ENCODE measurements at regions not wholly inside any gene's neighbourhood (a gene's known extent, or its start where the extent isn't known, plus 50 kb on each side); places are given as distances from the start of the nearest gene placed in this dataset.

- DNase-seq (no peak), FAIRE-seq (no peak)
- Histone ChIP-seq H3K9me3 (ENCODE audit: control insufficient read depth in 2 of 3, insufficient read depth in 1 of 3, low read length in 3 of 3) (no peaks in the 10 kb centered on the region), H3K9ac (ENCODE audit: low read length in 3 of 3) (no peak overlapping the region), H3K27me3 (ENCODE audit: control insufficient read depth, insufficient read depth, low read length) (no peaks in the 10 kb centered on the region), H3K4me3 (ENCODE audit: low read length in 3 of 3) (no peak overlapping the region), H3K4me1 (ENCODE audit: control insufficient read depth in 2 of 3, insufficient read depth in 2 of 3, low read depth in 1 of 3, low read length in 3 of 3) (no peaks in the 10 kb centered on the region), H3K36me3 (ENCODE audit: control insufficient read depth in 2 of 3, insufficient read depth in 3 of 3, low read length in 3 of 3) (no peaks in the 10 kb centered on the region), H3K27ac (ENCODE audit: low read depth in 2 of 2, low read length in 2 of 2) (no peak overlapping the region)
- no peak for TF ChIP-seq CTCF (IDR thresholded peaks at IDR 0.05; ENCODE audit: borderline replicate concordance, extremely low read depth, insufficient read depth)
- intact Hi-C loops (cut with DNase I) = no loop called here
These were observed 304.2 kb upstream of the CDH4 start for GRCh38 chr20:60947819-60948218.

GRCh38 chr20:60948224-60948623 lies 303.8 kb upstream of the CDH4 start:
- no peak overlapping the region for H3K9ac ChIP-seq (ENCODE audit: low read length in 3 of 3)
- H3K27me3 ChIP-seq (ENCODE audit: control insufficient read depth, insufficient read depth, low read length) = no peaks in the 10 kb centered on the region
- no peaks in the 10 kb centered on the region for H3K9me3 ChIP-seq (ENCODE audit: control insufficient read depth in 2 of 3, insufficient read depth in 1 of 3, low read length in 3 of 3)
- H3K36me3 ChIP-seq (ENCODE audit: control insufficient read depth in 2 of 3, insufficient read depth in 3 of 3, low read length in 3 of 3) = no peaks in the 10 kb centered on the region
- no peak for DNase-seq
- no peak for TF ChIP-seq CTCF (IDR thresholded peaks at IDR 0.05; ENCODE audit: borderline replicate concordance, extremely low read depth, insufficient read depth)
- H3K4me1 ChIP-seq (ENCODE audit: control insufficient read depth in 2 of 3, insufficient read depth in 2 of 3, low read depth in 1 of 3, low read length in 3 of 3) = no peaks in the 10 kb centered on the region
- no peak overlapping the region for H3K4me3 ChIP-seq (ENCODE audit: low read length in 3 of 3)
- no peak overlapping the region for H3K27ac ChIP-seq (ENCODE audit: low read depth in 2 of 2, low read length in 2 of 2)
- intact Hi-C loops (cut with DNase I) = no loop called here
- FAIRE-seq = no peak

GRCh38 chr20:60950561-60950960 lies 301.5 kb upstream of the CDH4 start:
- Histone ChIP-seq H3K4me3 (ENCODE audit: low read length in 3 of 3) (no peak overlapping the region), H3K27me3 (ENCODE audit: control insufficient read depth, insufficient read depth, low read length) (no peaks in the 10 kb centered on the region), H3K27ac (ENCODE audit: low read depth in 2 of 2, low read length in 2 of 2) (no peak overlapping the region), H3K4me1 (ENCODE audit: control insufficient read depth in 2 of 3, insufficient read depth in 2 of 3, low read depth in 1 of 3, low read length in 3 of 3) (no peaks in the 10 kb centered on the region), H3K9ac (ENCODE audit: low read length in 3 of 3) (no peak overlapping the region), H3K9me3 (ENCODE audit: control insufficient read depth in 2 of 3, insufficient read depth in 1 of 3, low read length in 3 of 3) (no peaks in the 10 kb centered on the region), H3K36me3 (ENCODE audit: control insufficient read depth in 2 of 3, insufficient read depth in 3 of 3, low read length in 3 of 3) (no peaks in the 10 kb centered on the region)
- DNase-seq (no peak), FAIRE-seq (no peak)
- intact Hi-C loops (cut with DNase I) = no loop called here
- no peak for TF ChIP-seq CTCF (IDR thresholded peaks at IDR 0.05; ENCODE audit: borderline replicate concordance, extremely low read depth, insufficient read depth)

GRCh38 chr20:60950974-60951373 lies 301.1 kb upstream of the CDH4 start:
- no peak for FAIRE-seq
- intact Hi-C loops (cut with DNase I) = no loop called here
- no peaks in the 10 kb centered on the region for H3K9me3 ChIP-seq (ENCODE audit: control insufficient read depth in 2 of 3, insufficient read depth in 1 of 3, low read length in 3 of 3)

More at GRCh38 chr20:60950974-60951373, 301.1 kb upstream of the CDH4 start:
- no peak overlapping the region for H3K9ac ChIP-seq (ENCODE audit: low read length in 3 of 3)
- no peaks in the 10 kb centered on the region for H3K36me3 ChIP-seq (ENCODE audit: control insufficient read depth in 2 of 3, insufficient read depth in 3 of 3, low read length in 3 of 3)
- no peak for DNase-seq
- no peaks in the 10 kb centered on the region for H3K4me1 ChIP-seq (ENCODE audit: control insufficient read depth in 2 of 3, insufficient read depth in 2 of 3, low read depth in 1 of 3, low read length in 3 of 3)
- no peak overlapping the region for H3K27ac ChIP-seq (ENCODE audit: low read depth in 2 of 2, low read length in 2 of 2)
- H3K27me3 ChIP-seq (ENCODE audit: control insufficient read depth, insufficient read depth, low read length) = no peaks in the 10 kb centered on the region
- TF ChIP-seq CTCF (IDR thresholded peaks at IDR 0.05; ENCODE audit: borderline replicate concordance, extremely low read depth, insufficient read depth) = no peak
- no peak overlapping the region for H3K4me3 ChIP-seq (ENCODE audit: low read length in 3 of 3)

All from kidney (tissue), 13 donors.